ENCODE measurements at regions not wholly inside any gene's neighbourhood (a gene's known extent, or its start where the extent isn't known, plus 50 kb on each side); places are given as distances from the start of the nearest gene placed in this dataset.
"Not testable (repeated sequence)": the region's sequence is repeated elsewhere in the genome, so short reads cannot be mapped to it uniquely, and the experiment has no call there.

DNA sequence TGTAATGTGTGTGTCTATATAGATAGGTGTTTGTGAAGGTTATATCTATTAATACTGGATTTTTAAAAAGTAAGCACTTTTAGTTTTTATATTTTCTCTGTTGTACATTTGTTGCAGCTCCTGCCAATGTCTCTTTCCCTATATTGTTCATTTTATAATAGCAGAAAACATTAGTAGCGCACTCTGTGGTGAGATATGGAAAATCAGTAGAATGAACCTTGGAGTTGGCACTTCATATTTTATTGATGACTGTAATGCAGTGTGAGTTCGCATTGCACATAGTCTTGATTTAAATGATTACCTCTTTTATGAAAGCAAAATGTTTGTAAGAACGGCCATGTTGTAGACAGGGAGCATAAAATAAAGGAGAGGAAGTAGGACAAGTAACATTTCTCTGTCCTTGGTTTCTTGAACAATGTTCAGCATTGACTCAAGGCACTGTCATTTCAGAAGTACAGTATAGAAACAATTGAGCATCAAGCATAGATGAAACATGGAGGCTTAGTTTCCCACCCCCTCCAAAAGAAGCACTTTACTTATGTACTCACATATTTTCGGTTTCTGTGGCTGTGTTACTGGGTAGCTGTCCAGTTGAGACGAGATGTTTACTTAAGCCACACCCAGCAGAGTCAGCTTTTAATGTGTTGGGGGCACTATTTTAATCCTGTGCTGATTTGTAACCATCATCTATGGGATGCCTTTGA, 74.0 kb downstream of the TANC2 start:
- H3K4me3 ChIP-seq (ENCODE audit: low read depth, poor library complexity, severe bottlenecking) = no peak overlapping the region
- 72 to 73% methylated on average over 5 of the region's 5 CpGs for WGBS, 2 donors
- intact Hi-C loops (cut with DNase I; ENCODE audit: low total_unique reads) = no loop called here
- TF ChIP-seq, protein P1, sequence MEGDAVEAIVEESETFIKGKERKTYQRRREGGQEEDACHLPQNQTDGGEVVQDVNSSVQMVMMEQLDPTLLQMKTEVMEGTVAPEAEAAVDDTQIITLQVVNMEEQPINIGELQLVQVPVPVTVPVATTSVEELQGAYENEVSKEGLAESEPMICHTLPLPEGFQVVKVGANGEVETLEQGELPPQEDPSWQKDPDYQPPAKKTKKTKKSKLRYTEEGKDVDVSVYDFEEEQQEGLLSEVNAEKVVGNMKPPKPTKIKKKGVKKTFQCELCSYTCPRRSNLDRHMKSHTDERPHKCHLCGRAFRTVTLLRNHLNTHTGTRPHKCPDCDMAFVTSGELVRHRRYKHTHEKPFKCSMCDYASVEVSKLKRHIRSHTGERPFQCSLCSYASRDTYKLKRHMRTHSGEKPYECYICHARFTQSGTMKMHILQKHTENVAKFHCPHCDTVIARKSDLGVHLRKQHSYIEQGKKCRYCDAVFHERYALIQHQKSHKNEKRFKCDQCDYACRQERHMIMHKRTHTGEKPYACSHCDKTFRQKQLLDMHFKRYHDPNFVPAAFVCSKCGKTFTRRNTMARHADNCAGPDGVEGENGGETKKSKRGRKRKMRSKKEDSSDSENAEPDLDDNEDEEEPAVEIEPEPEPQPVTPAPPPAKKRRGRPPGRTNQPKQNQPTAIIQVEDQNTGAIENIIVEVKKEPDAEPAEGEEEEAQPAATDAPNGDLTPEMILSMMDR (IDR thresholded peaks at IDR 0.05) = no peak
- no peak for TF ChIP-seq POLR2A (IDR thresholded peaks at IDR 0.05)
- no peak for DNase-seq (ENCODE audit: low spot score in 2 of 2)

DNA sequence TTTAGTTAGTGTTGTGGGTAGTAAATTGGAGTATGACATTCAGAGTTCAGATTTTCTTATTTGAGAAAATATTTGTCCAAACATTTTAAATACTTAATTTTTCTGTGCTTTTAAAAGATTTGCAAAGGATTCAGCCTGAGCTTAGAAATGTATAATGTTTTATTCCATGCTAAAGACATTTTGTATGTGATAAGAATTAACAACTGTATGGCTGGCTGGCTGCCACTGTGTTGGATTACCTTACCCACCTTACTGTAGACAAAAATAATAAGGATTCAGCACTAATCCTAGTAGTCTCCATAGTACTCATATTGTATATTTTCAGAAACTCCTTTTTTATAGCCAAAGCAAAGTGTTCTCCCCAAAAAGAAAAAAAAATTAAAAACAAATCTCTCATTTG, 74.8 kb downstream of the TANC2 start:
- no peak for DNase-seq (ENCODE audit: low spot score in 2 of 2)
- TF ChIP-seq, protein P1 (IDR thresholded peaks at IDR 0.05) = no peak
- no peak for TF ChIP-seq POLR2A (IDR thresholded peaks at IDR 0.05)
- no peak overlapping the region for H3K4me3 ChIP-seq (ENCODE audit: low read depth, poor library complexity, severe bottlenecking)
- intact Hi-C loops (cut with DNase I; ENCODE audit: low total_unique reads) = no loop called here

DNA sequence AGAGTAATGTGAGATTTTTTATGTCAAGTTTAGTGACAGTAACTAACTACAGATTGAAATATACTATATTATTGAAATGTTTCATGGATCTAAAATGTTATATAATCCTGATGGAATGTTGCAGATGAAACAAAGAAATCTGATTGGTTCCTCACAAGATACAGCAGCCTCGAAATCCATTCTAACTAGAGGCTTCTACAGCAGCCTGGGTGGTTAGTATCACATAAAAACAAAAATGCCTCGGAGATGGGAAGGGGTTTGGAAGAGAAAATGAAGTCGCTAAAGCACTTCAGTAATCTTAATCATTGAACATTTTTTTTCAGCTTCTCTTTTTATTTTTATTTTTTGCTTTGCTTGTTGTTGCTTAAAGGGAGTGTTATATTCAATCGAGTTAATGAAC, 75.2 kb downstream of the TANC2 start:
- intact Hi-C loops (cut with DNase I; ENCODE audit: low total_unique reads) = no loop called here

DNA sequence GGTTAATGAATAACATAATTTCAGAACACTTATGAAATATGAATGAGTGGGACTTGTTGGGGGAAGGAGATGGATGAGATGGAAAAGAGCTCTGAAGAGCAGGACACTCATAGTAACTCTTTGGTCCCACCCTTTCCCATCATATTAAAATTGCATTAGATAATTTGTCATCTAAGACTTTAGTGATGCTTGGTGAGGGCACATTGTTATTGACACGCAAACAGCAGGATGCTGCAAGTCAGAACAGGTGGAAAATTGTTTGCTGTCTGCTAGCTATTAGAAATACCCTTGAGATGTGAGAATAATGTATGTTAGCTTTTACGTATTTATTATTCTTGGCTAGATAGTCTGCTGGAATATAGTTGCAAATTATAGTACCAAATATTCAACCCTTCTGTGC, 75.7 kb downstream of the TANC2 start:
- DNase-seq (ENCODE audit: low spot score in 2 of 2) = no peak
- TF ChIP-seq, protein P1 (IDR thresholded peaks at IDR 0.05) = no peak
- no peak for TF ChIP-seq POLR2A (IDR thresholded peaks at IDR 0.05)
- 60 to 64% methylated on average over 2 of the region's 2 CpGs for WGBS, 2 donors
- H3K4me3 ChIP-seq (ENCODE audit: low read depth, poor library complexity, severe bottlenecking) = no peak overlapping the region
- intact Hi-C loops (cut with DNase I; ENCODE audit: low total_unique reads) = no loop called here

More for the DNA sequence above, 75.2 kb downstream of the TANC2 start:
- 80% methylated on average over 4 of the region's 4 CpGs for WGBS, 2 donors
- no peak for DNase-seq (ENCODE audit: low spot score in 2 of 2)
- TF ChIP-seq POLR2A (IDR thresholded peaks at IDR 0.05) = no peak
- TF ChIP-seq, protein P1 (IDR thresholded peaks at IDR 0.05) = no peak
- H3K4me3 ChIP-seq (ENCODE audit: low read depth, poor library complexity, severe bottlenecking) = no peak overlapping the region

DNA sequence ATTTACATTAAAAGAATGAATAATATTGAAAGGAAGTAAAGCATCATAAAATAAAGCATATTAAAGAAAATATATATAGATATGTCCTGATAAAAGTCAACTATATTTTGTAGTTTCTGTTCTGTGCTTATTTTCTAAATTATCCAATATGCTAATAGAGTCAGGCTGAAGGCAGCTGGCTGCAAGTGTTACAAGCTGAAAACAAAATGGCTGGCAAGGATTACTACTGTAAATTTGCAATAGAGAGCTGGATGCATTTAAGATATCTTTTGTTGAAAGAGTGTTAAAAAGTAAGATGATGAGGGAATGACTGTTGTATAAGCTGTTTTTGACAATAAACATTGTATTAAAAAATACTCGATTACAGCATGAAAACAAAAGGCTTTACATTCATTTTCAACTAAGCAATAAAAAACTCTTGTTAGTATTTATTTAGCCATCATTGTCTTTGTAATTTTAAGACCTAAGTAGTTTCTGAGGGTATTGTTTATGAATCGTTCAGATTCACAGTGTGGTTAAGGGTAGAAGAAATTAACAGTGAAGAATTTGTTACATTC, 76.3 kb downstream of the TANC2 start:
- TF ChIP-seq POLR2A (IDR thresholded peaks at IDR 0.05) = no peak
- TF ChIP-seq, protein P1 (IDR thresholded peaks at IDR 0.05) = no peak
- DNase-seq (ENCODE audit: low spot score in 2 of 2) = no peak
- H3K4me3 ChIP-seq (ENCODE audit: low read depth, poor library complexity, severe bottlenecking) = no peak overlapping the region
- intact Hi-C loops (cut with DNase I; ENCODE audit: low total_unique reads) = no loop called here
- 68 to 74% methylated on average over 2 of the region's 2 CpGs for WGBS, 2 donors

DNA sequence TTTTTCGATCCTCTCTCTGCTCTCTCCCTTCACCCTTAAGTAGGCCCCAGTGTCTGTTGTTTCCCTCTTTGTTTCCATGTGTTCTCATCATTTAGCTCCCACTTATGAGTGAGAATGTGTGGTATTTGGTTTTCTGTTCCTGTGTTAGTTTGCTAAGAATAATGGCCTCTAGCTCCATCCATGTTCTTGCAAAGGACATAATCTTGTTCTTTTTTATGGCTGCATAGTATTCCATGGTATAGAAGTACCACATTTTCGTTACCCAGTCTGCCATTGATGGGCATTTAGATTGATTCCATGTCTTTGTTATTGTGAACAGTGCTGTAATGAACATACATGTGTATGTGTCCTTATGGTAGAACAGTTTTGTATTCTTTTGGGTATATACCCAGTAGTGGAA, 91.5 kb downstream of the TANC2 start:
- 96 to 98% methylated on average over 2 of the region's 2 CpGs for WGBS, 2 donors

More for the DNA sequence above, 91.5 kb downstream of the TANC2 start:
- H3K4me3 ChIP-seq (ENCODE audit: low read depth, poor library complexity, severe bottlenecking); DNase-seq (ENCODE audit: low spot score in 2 of 2); intact Hi-C loops (cut with DNase I; ENCODE audit: low total_unique reads): not testable (repeated sequence)
